ENCODE measurements at regions not wholly inside any gene's neighbourhood (a gene's known extent, or its start where the extent isn't known, plus 50 kb on each side); places are given as distances from the start of the nearest gene placed in this dataset.

GRCh38 chr18:43588838-43589237 lies 311.5 kb upstream of the SYT4 start:
- TF ChIP-seq, protein P1, sequence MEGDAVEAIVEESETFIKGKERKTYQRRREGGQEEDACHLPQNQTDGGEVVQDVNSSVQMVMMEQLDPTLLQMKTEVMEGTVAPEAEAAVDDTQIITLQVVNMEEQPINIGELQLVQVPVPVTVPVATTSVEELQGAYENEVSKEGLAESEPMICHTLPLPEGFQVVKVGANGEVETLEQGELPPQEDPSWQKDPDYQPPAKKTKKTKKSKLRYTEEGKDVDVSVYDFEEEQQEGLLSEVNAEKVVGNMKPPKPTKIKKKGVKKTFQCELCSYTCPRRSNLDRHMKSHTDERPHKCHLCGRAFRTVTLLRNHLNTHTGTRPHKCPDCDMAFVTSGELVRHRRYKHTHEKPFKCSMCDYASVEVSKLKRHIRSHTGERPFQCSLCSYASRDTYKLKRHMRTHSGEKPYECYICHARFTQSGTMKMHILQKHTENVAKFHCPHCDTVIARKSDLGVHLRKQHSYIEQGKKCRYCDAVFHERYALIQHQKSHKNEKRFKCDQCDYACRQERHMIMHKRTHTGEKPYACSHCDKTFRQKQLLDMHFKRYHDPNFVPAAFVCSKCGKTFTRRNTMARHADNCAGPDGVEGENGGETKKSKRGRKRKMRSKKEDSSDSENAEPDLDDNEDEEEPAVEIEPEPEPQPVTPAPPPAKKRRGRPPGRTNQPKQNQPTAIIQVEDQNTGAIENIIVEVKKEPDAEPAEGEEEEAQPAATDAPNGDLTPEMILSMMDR (conservative IDR thresholded peaks at IDR 0.05; ENCODE audit: low read depth, low read length), result no peak
- no peak for TF ChIP-seq EZH2 (IDR thresholded peaks at IDR 0.05; ENCODE audit: borderline replicate concordance, low read depth, low read length, poor library complexity, severe bottlenecking)

Measured in A673 (cell line).